ENCODE measurements at regions not wholly inside any gene's neighbourhood (a gene's known extent, or its start where the extent isn't known, plus 50 kb on each side); places are given as distances from the start of the nearest gene placed in this dataset.

GRCh38 chr20:48261398-48261910 lies 476.2 kb upstream of the SULF2 start:
- no peak for DNase-seq

- DNase-seq = no peak
Measured at GRCh38 chr20:48260129-48260756, 475.0 kb upstream of the SULF2 start.

- no peak for DNase-seq
Measured at GRCh38 chr20:48259456-48259855, 474.2 kb upstream of the SULF2 start.

GRCh38 chr20:48257833-48258232 lies 472.6 kb upstream of the SULF2 start:
- DNase-seq = no peak

GRCh38 chr20:48247961-48248360 lies 462.7 kb upstream of the SULF2 start:
- DNase-seq = no peak

- no peak for DNase-seq
Measured at GRCh38 chr20:48246061-48246790, 460.9 kb upstream of the SULF2 start.

GRCh38 chr20:48242623-48243022 lies 457.3 kb upstream of the SULF2 start:
- no peak for DNase-seq

GRCh38 chr20:48241482-48241881 lies 456.2 kb upstream of the SULF2 start:
- DNase-seq = no peak

- no peak for DNase-seq
Measured at GRCh38 chr20:48238781-48239180, 453.5 kb upstream of the SULF2 start.

- no peak for DNase-seq
Measured at GRCh38 chr20:48238326-48238725, 453.0 kb upstream of the SULF2 start.

- DNase-seq = no peak
Measured at GRCh38 chr20:48236000-48236970, 451.0 kb upstream of the SULF2 start.

- no peak for DNase-seq
Measured at GRCh38 chr20:48234951-48235350, 449.7 kb upstream of the SULF2 start.

GRCh38 chr20:48231253-48231930 lies 446.1 kb upstream of the SULF2 start:
- no peak for DNase-seq

- no peak for DNase-seq
Measured at GRCh38 chr20:48230216-48230615, 444.9 kb upstream of the SULF2 start.

GRCh38 chr20:48227381-48227780 lies 442.1 kb upstream of the SULF2 start:
- DNase-seq = no peak

- DNase-seq = no peak
Measured at GRCh38 chr20:48226642-48227041, 441.4 kb upstream of the SULF2 start.

- no peak for DNase-seq
Measured at GRCh38 chr20:48224533-48225050, 439.3 kb upstream of the SULF2 start.

GRCh38 chr20:48223715-48224114 lies 438.4 kb upstream of the SULF2 start:
- DNase-seq = no peak

GRCh38 chr20:48222595-48223180 lies 437.4 kb upstream of the SULF2 start:
- no peak for DNase-seq

- DNase-seq = no peak
Measured at GRCh38 chr20:48220033-48220633, 434.9 kb upstream of the SULF2 start.

GRCh38 chr20:48219306-48219705 lies 434.0 kb upstream of the SULF2 start:
- DNase-seq = no peak

- no peak for DNase-seq
Measured at GRCh38 chr20:48217190-48217589, 431.9 kb upstream of the SULF2 start.
